ENCODE measurements at regions not wholly inside any gene's neighbourhood (a gene's known extent, or its start where the extent isn't known, plus 50 kb on each side); places are given as distances from the start of the nearest gene placed in this dataset.

DNA sequence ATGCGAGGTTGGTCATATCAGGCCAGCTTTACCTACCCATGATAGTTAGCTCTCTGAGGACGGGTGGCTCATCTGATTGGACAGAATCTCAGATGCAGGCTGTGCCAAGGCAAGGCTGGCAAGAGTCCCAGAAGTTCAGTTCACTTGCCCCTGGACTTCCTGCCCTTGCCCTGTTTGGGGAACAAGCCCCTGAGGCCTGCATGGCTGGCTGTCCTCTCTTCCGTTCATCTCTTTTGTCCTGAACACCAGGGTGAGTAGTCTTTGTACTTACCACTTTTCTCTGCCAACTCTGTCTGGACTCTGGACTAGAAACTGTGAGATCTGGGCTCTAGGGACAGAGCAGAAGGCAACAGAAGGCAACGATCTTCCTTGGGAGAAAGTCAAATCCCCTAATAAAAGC, 769.9 kb downstream of the QKI start:
- TF ChIP-seq CTCF (IDR thresholded peaks at IDR 0.05; ENCODE audit: low read depth, low read length) (no peak), EZH2phosphoT487 (IDR thresholded peaks at IDR 0.05; ENCODE audit: low read depth) (no peak)
